Testis (tissue), 2 donors: ENCODE measurements at regions not wholly inside any gene's neighbourhood (a gene's known extent, or its start where the extent isn't known, plus 50 kb on each side); places are given as distances from the start of the nearest gene placed in this dataset.

Source experiments
- DNase-seq: peaks from one replicate; pipeline ENCODE4 v3.0.0-alpha.2; 2019
- H3K27ac ChIP-seq, 2 donors: fragments of 200-600 bp; sonication (generic); one replicate each; pipeline ENCODE4 v1.5.1; 2019
- H3K27me3 ChIP-seq: fragments of 200-600 bp; sonication (generic); one replicate; pipeline ENCODE4 v1.5.1; 2019
- H3K36me3 ChIP-seq: fragments of 200-600 bp; sonication (generic); one replicate; pipeline ENCODE4 v1.5.1; 2017; ENCODE audit warnings: low read depth; ENCODE audit errors: missing control alignments
- H3K4me1 ChIP-seq: fragments of 200-600 bp; sonication (generic); one replicate; pipeline ENCODE4 v1.5.1; 2019
- H3K4me3 ChIP-seq, 2 donors: fragments of 200-600 bp; sonication (generic); one replicate each; pipeline ENCODE4 v1.5.1; 2017 to 2019
- H3K9me3 ChIP-seq: fragments of 200-600 bp; sonication (generic); one replicate; pipeline ENCODE4 v1.5.1; 2017
- CTCF ChIP-seq, 3 experiments: fragments of 450-650 bp in 2 of 3; fragments of 200-600 bp in 1 of 3; sonication (generic) in 1 of 3; IDR thresholded peaks; one replicate each; pipeline ENCODE4 v1.5.1; 2016 to 2019; ENCODE audit warnings: antibody characterized with exemption in 3 of 3, mild to moderate bottlenecking in 2 of 3, moderate library complexity in 1 of 3
- POLR2A ChIP-seq: fragments of 450-650 bp; IDR thresholded peaks from one replicate; pipeline ENCODE4 v1.6.1; 2017; ENCODE audit warnings: antibody characterized with exemption, mild to moderate bottlenecking, moderate library complexity
- WGBS, 2 donors: methylation state at CpG; one replicate each; pipeline ENCODE4 v1.1.5; 2018; 5-methylcytosine and 5-hydroxymethylcytosine counted together
- intact Hi-C: fragments of 100-400 bp; cut with DNase I; formaldehyde crosslinking; loops from one replicate; pipeline ENCODE4 v1.15.1; 2023; ENCODE audit warnings: low total_unique reads

- Histone ChIP-seq H3K27ac (no peak overlapping the region), H3K27me3 (no peaks in the 10 kb centered on the region), H3K4me1 (no peaks in the 10 kb centered on the region), H3K9me3 (no peaks in the 10 kb centered on the region), H3K36me3 (no peaks in the 10 kb centered on the region), H3K4me3 (no peak overlapping the region)
- intact Hi-C loops, result no loop called here
- TF ChIP-seq POLR2A (no peak), CTCF (IDR thresholded peaks at IDR 0.05) (no peak)
- DNase-seq, result no peak
- 91 to 96% methylated on average over 3 of the region's 3 CpGs for WGBS, 2 donors
Observed at GRCh38 chr11:39971938-39972337, 1487.5 kb downstream of the LRRC4C start.

GRCh38 chr11:39968071-39968470, 1491.4 kb downstream of the LRRC4C start:
- intact Hi-C loops, result no loop called here
- no peak overlapping the region for H3K4me3 ChIP-seq
- H3K27ac ChIP-seq, result no peak overlapping the region
- H3K36me3 ChIP-seq, result no peaks in the 10 kb centered on the region
- no peaks in the 10 kb centered on the region for H3K27me3 ChIP-seq
- no peak for TF ChIP-seq POLR2A
- TF ChIP-seq CTCF (IDR thresholded peaks at IDR 0.05), result no peak
- 87 to 90% methylated on average over 5 of the region's 5 CpGs for WGBS, 2 donors
- no peaks in the 10 kb centered on the region for H3K9me3 ChIP-seq
- no peak for DNase-seq
- H3K4me1 ChIP-seq, result no peaks in the 10 kb centered on the region

DNA sequence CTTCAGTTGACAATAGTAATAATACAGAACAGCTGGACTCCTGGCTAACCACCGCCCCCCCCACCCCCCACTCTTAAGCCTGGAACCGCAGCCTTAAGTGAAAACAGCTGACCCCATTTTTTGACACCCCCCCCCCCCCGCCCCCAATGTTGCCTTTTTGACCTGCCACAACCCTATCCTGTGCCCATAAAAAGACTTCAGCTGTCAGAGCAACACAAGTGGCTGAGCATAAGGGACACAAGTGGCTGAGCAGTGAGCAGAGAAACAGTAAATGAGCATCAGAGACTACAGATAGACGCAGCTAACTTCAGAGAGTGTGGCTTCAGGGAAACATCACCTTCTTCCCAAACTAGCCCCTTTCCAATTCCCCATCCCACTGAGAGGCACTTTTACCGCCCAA, 1493.8 kb downstream of the LRRC4C start:
- H3K9me3 ChIP-seq, result no peaks in the 10 kb centered on the region
- no peaks in the 10 kb centered on the region for H3K4me1 ChIP-seq
- H3K4me3 ChIP-seq, result no peak overlapping the region
- TF ChIP-seq POLR2A, result no peak
- no peak for TF ChIP-seq CTCF (IDR thresholded peaks at IDR 0.05)
- no peak for DNase-seq
- WGBS, 2 donors, result 73 to 75% methylated on average over 4 to 5 of the region's 5 CpGs
- no peaks in the 10 kb centered on the region for H3K36me3 ChIP-seq
- intact Hi-C loops, result no loop called here
- H3K27me3 ChIP-seq, result no peaks in the 10 kb centered on the region
- no peak overlapping the region for H3K27ac ChIP-seq

GRCh38 chr11:39960206-39960605, 1499.2 kb downstream of the LRRC4C start:
- Histone ChIP-seq H3K4me3 (no peak overlapping the region), H3K4me1 (no peaks in the 10 kb centered on the region), H3K27ac (no peak overlapping the region), H3K27me3 (no peaks in the 10 kb centered on the region), H3K9me3 (no peaks in the 10 kb centered on the region), H3K36me3 (no peaks in the 10 kb centered on the region)
- 56 to 67% methylated on average over 6 of the region's 6 CpGs for WGBS, 2 donors
- TF ChIP-seq POLR2A, result no peak
- TF ChIP-seq CTCF (IDR thresholded peaks at IDR 0.05), result no peak
- DNase-seq, result no peak
- intact Hi-C loops, result no loop called here

DNA sequence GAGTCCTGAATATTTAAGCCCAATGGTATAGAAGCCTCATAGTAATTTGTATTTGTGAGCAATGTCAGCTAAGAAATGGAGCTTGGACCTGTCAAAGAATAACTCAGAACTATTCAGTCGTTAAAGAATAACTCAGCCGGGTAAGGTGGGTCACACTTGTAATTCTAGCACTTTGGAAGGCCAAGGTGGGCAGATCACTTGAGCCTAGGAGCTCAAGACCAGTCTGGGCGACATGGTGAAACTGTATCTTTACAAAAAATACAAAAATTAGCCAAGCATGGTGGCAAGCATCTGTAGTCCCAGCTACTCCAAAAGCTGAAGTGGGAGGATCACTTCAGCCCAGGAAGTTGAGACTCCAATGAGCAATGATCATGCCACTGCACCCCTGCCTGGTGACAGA, 1526.5 kb downstream of the LRRC4C start:
- H3K27ac ChIP-seq, result no peak overlapping the region
- no peak overlapping the region for H3K4me3 ChIP-seq
- DNase-seq, result no peak
- intact Hi-C loops, result no loop called here
- no peaks in the 10 kb centered on the region for H3K36me3 ChIP-seq
- no peaks in the 10 kb centered on the region for H3K9me3 ChIP-seq
- WGBS, 2 donors, result 70 to 75% methylated on average over 3 of the region's 3 CpGs
- H3K4me1 ChIP-seq, result no peaks in the 10 kb centered on the region
- TF ChIP-seq POLR2A (no peak), CTCF (IDR thresholded peaks at IDR 0.05) (no peak)
- no peaks in the 10 kb centered on the region for H3K27me3 ChIP-seq
